RKO (cell line): ENCODE measurements at regions not wholly inside any gene's neighbourhood (a gene's known extent, or its start where the extent isn't known, plus 50 kb on each side); places are given as distances from the start of the nearest gene placed in this dataset.
"Not testable (repeated sequence)": the region's sequence is repeated elsewhere in the genome, so short reads cannot be mapped to it uniquely, and the experiment has no call there.

Experiments
- DNase-seq: peaks from one replicate; pipeline ENCODE4 v3.0.0-alpha.2; 2016; ENCODE audit warnings: low spot score

DNA sequence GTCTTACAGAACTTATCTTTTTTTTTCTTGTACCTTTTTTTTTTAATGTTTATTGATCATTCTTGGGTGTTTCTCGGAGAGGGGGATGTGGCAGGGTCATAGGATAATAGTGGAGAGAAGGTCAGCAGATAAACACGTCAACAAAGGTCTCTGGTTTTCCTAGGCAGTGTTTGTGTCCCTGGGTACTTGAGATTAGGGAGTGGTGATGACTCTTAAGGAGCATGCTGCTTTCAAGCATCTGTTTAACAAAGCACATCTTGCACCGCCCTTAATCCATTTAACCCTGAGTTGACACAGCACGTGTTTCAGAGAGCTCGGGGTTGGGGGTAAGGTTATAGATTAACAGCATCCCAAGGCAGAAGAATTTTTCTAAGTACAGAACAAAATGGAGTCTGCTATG, 345.9 kb downstream of the TUBA3C start:
- not testable (repeated sequence) for DNase-seq

- not testable (repeated sequence) for DNase-seq
Observed at GRCh38 chr13:18824678-18825077, 356.9 kb downstream of the TUBA3C start.

- not testable (repeated sequence) for DNase-seq
Observed at GRCh38 chr13:18822655-18823639, 358.7 kb downstream of the TUBA3C start.

GRCh38 chr13:18773988-18774387, 407.6 kb downstream of the TUBA3C start:
- DNase-seq: not testable (repeated sequence)

GRCh38 chr13:18741696-18742095, 439.9 kb downstream of the TUBA3C start:
- peak; percentile 0 for DNase-seq

GRCh38 chr13:18739310-18739709, 442.3 kb downstream of the TUBA3C start:
- DNase-seq: no peak

- DNase-seq: not testable (repeated sequence)
Observed at GRCh38 chr13:18738086-18738485, 443.5 kb downstream of the TUBA3C start.

DNA sequence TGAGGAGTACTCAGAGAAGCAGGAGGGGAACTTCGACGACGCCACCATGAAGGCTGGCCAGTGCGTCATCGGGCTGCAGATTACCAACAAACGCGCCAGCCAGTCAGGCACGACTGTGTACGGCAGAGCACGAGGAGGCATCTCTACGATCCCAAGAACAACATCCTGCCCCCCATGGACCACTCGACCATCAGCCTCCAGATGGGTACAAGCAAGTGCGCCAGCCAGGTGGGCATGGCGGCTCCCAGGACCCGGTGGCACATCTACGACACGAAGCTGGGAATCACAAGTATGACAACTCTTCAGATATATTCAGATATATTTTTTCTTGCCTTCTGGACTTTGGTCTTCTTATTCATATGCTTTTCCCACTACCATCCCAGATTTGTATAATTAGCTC, 454.5 kb downstream of the TUBA3C start:
- DNase-seq: not testable (repeated sequence)

GRCh38 chr13:18726524-18726923, 455.1 kb downstream of the TUBA3C start:
- not testable (repeated sequence) for DNase-seq

- not testable (repeated sequence) for DNase-seq
Observed at GRCh38 chr13:18725242-18725822, 456.3 kb downstream of the TUBA3C start.

DNA sequence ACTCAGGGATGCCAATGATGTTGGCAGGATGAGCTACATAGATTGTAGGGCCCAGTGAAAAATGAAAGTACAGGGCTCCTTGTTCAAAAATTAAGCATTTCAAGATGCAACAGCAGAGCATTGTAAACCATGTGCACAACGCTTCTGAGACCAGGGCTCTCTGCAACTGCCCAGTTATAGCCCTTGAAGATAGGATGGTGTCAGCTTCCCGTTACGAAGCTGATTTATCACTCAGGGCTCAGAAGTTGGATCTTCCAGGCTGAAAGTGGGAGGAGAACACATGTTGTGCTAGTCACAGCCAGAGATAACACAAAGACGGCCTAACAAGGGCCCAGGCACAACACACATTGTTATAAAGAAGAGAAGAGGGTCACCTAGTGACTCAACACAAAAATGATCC, 466.7 kb downstream of the TUBA3C start:
- no peak for DNase-seq

DNA sequence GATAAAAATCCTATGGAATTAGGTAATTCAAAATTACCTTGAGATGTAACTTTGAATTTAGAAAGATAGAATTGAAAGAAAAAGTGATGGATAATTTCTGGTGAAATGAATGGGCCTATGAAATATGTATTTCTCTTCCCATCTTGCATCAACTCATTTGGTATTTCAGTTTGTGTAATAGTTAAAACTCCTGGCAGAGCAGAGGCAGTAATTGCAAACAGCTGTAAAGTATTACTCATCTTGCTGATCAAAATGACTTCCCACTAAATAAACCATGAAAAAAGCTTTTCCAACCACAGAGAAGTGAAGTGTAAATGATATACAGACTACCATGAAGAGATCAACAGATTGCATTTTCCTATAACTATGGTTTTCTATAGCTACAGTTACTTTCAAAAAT, 471.0 kb downstream of the TUBA3C start:
- not testable (repeated sequence) for DNase-seq

DNA sequence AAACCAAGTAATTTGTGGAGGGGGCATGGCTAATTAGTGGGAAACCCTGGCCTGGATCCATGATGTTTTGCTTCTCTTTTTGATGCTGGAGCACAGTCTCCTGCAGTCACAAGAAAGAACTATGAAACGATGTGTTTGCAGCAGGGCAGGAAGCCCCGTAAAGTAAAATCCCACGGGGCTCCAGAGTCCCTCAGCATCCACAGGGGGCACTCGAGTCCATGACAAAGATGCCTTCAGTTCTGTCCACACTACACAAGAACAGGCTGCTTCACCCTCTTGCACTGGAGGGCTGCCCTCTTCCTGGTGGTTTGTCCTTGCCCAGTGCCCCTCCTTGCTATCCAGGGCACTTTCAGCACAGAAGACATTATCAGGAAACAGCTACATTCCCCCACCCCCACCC, 475.1 kb downstream of the TUBA3C start:
- not testable (repeated sequence) for DNase-seq

GRCh38 chr13:18702464-18703247, 479.0 kb downstream of the TUBA3C start:
- DNase-seq: not testable (repeated sequence)

- not testable (repeated sequence) for DNase-seq
Observed at GRCh38 chr13:18698332-18698731, 483.3 kb downstream of the TUBA3C start.

DNA sequence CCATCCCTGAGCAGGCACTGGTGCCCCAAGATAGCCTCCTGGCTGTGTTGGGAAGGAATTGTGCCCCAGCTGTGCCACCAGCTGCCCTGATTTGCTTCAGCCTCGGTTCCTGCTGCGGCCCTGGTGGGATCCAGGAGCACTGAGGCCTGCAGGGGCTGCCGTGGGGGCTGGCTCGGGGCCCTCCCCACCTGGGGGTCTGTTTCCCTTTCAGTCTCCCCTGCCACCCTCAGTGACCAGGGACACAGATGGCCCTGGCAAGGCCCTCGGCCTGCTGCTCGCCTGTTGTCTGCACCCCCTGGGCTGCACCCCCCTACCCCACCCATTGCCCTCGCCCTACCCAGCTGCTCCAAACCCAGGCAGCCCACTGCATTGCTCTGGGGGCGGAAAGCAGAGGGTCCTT, 483.8 kb downstream of the TUBA3C start:
- DNase-seq: not testable (repeated sequence)

DNA sequence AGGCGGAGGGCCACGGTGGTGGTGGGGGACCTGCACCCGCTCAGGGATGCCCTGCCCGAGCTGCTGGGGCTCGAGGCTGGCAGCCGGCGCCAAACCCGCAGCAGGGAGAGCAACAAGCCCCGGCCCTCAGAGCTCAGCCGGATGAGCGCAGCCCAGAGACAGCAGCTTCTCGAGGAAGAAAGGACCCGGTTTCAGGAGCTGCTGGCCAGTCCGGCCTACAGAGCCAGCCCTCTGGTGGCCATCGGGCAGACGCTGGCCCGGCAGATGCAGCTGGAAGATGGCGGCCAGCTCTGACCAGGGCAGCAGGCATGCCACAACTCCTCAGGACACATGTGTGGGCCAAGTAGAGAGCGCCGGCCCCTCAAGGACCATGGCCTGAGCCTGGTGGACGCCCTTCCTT, 484.4 kb downstream of the TUBA3C start:
- not testable (repeated sequence) for DNase-seq

- peak; percentile 23 for DNase-seq
Observed at GRCh38 chr13:18677403-18677802, 504.2 kb downstream of the TUBA3C start.

DNA sequence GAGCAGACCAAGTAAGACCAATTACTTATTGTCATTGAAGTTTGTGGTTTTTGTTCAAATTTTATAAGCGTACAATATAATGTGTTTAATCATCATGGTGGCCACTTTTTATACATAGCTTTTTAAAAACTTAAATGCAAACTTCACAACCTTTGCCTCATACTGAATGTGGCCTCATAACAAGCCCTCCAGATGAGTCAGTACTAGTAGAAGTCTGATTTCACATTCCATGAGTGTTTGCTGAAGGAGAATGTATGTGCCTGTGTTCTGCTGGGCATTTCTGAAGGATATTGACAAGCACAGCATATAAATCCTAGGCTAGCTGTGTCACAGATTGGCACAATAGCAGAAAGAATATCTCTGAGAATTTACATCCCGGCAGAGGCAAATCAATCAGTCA, 506.4 kb downstream of the TUBA3C start:
- DNase-seq: not testable (repeated sequence)

DNA sequence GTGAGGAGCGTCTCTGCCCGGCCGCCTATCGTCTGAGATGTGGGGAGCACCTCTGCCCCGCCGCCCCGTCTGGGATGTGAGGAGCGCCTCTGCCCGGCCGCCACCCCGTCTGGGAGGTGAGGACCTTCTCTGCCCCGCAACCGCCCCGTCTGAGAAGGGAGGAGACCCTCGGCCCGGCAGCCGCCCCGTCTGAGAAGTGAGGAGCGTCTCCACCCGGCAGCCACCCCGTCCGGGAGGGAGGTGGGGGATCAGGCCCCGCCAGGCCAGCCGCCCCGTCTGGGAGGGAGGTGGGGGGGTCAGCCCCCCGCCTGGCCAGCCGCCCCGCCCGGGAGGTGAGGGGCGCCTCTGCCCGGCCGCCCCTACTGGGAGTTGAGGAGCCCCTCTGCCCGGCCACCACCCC, 507.8 kb downstream of the TUBA3C start:
- not testable (repeated sequence) for DNase-seq

- not testable (repeated sequence) for DNase-seq
Observed at GRCh38 chr13:18666585-18666984, 515.0 kb downstream of the TUBA3C start.

- DNase-seq: not testable (repeated sequence)
Observed at GRCh38 chr13:18665716-18666115, 515.9 kb downstream of the TUBA3C start.
